Sigmoid colon (tissue), 6 donors: ENCODE measurements at regions not wholly inside any gene's neighbourhood (a gene's known extent, or its start where the extent isn't known, plus 50 kb on each side); places are given as distances from the start of the nearest gene placed in this dataset.
"Not testable (repeated sequence)": the region's sequence is repeated elsewhere in the genome, so short reads cannot be mapped to it uniquely, and the experiment has no call there.

Experiments
- DNase-seq: peaks from one replicate; pipeline ENCODE4 v3.0.0-alpha.2; 2019
- H3K27ac ChIP-seq, 4 donors: fragments of 200-600 bp; sonication (generic); one replicate each; pipeline ENCODE4 v1.5.1; 2016 to 2019; ENCODE audit warnings: mild to moderate bottlenecking in 1 of 4
- H3K27me3 ChIP-seq, 3 donors: fragments of 200-600 bp; sonication (generic); one replicate each; pipeline ENCODE4 v1.5.1; 2019; ENCODE audit warnings: mild to moderate bottlenecking in 1 of 3
- H3K36me3 ChIP-seq, 4 donors: fragments of 200-600 bp; sonication (generic); one replicate each; pipeline ENCODE4 v1.5.1; 2016 to 2019
- H3K4me1 ChIP-seq, 4 donors: fragments of 200-600 bp; sonication (generic); one replicate each; pipeline ENCODE4 v1.5.1; 2017 to 2019
- H3K4me3 ChIP-seq, 4 donors: fragments of 200-600 bp; sonication (generic); one replicate each; pipeline ENCODE4 v1.5.1; 2017 to 2019; ENCODE audit warnings: mild to moderate bottlenecking in 2 of 4, moderate library complexity in 1 of 4
- H3K9me3 ChIP-seq, 4 donors: fragments of 200-600 bp in 3 of 4; sonication (generic) in 3 of 4; one replicate each; pipeline versions ENCODE4 v1.5.1 to v1.6.1; 2013 to 2019
- WGBS, 2 donors: extraction: QIAGEN DNeasy Blood & Tissue Kit; methylation state at CpG; one replicate each; pipeline ENCODE4 v1.1.7; 2013; 5-methylcytosine and 5-hydroxymethylcytosine counted together
- intact Hi-C: fragments of 100-400 bp; cut with DNase I; formaldehyde crosslinking; loops from one replicate; pipeline ENCODE4 v1.15.1; 2023
- donor health status: healthy with polysubstance abuse.
- donor health status: healthy.

DNA sequence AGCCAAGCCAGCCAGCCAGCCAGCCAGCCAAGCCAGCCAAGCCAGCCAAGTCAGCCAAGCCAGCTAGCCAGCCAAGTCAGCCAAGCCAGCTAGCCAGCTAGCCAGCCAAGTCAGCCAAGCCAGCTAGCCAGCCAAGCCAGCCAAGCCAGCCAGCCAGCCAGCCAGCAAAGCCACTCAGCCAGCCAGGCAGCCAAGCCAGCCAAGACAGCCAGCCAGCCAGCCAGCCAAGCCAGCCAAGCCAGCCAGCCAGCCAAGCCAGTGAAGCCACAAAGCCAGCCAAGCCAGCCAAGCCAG, 1605.0 kb downstream of the RPIA start:
- DNase-seq: peak; percentile 69
- intact Hi-C loops, H3K4me1 ChIP-seq: not testable (repeated sequence)

GRCh38 chr2:90297701-90298100, 1606.2 kb downstream of the RPIA start:
- H3K36me3 ChIP-seq, H3K4me1 ChIP-seq, H3K27me3 ChIP-seq, DNase-seq, H3K27ac ChIP-seq, H3K4me3 ChIP-seq, H3K9me3 ChIP-seq, intact Hi-C loops: not testable (repeated sequence)
- WGBS, 2 donors: 76 to 86% methylated on average over 2 of the region's 2 CpGs

More for the DNA sequence above, 1605.0 kb downstream of the RPIA start:
- H3K36me3 ChIP-seq, H3K4me3 ChIP-seq, H3K9me3 ChIP-seq, H3K27me3 ChIP-seq, H3K27ac ChIP-seq: not testable (repeated sequence)

DNA sequence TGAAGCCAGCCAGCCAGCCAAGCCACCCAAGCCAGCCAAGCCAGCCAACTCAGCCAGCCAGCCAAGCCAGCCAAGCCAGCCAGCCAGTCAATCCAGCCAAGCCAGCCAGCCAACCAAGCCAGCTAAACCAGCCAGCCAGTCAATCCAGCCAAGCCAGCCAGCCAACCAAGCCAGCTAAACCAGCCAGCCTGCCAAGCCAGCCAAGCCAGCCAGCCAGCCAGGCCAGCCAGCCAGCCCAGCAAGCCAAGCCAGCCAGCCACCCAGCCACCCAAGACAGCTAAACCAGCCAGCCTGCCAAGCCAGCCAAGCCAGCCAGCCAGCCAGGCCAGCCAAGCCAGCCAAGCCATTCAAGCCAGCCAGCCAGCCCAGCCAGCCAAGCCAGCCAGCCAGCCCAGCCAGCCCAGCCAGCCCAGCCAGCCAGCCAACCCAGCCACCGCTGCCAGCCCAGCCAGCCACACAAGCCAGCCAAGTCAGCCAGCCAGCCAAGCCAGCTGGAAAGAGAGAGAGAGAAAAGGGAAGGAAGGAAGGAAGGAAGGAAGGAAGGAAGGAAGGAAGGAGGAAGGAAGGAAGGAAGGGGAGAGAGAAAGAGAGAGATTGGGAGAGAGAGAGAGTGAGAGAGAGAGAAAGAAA, 1606.8 kb downstream of the RPIA start:
- H3K4me1 ChIP-seq, DNase-seq, intact Hi-C loops, H3K9me3 ChIP-seq, H3K4me3 ChIP-seq, H3K27me3 ChIP-seq, H3K36me3 ChIP-seq, H3K27ac ChIP-seq: not testable (repeated sequence)
- WGBS, 2 donors: 87 to 94% methylated on average over 1 of the region's 1 CpG

DNA sequence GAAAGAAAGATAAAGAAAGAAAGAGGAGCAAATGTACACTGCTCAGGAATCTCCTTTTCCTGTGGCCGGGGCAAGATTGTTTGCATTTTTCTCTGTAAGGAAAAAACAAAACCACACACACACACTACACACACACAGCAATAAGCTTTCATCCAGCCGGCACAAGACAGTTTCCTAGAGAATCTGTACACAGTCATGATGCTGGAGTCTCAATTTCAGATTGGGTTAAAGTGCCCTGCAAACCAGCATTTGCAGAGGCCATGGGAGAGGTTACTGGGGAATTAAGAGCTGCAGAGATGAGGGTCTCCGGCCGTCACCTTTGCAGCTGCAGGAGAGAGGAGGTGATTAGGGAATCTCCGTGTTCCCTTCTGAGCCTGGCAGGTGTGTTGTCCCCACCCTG, 1607.5 kb downstream of the RPIA start:
- H3K36me3 ChIP-seq, H3K4me3 ChIP-seq, H3K4me1 ChIP-seq, H3K27ac ChIP-seq, H3K27me3 ChIP-seq, intact Hi-C loops, H3K9me3 ChIP-seq, DNase-seq: not testable (repeated sequence)
- WGBS, 2 donors: 19 to 72% methylated on average over 2 to 3 of the region's 5 CpGs

DNA sequence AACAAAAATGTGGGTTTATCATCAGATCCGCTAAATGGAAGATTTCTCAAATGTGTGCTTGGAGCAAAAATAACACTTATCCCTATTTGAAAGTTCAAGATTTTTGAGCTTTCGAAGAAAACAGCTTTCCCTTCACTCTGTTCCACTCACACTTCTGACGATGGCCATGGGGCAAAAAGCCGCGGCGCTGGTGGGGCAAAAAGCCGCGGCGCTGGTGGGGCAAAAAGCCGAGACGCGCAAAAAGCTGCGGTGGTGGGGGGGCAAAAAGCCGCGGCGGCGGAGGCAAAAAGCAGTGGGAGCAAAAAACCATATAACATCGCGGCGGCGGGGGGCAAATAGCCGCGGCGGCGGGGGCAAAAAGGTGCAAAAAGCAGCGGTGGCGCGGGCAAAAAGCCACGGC, 1631.5 kb downstream of the RPIA start:
- H3K4me1 ChIP-seq, H3K4me3 ChIP-seq: not testable (repeated sequence)

DNA sequence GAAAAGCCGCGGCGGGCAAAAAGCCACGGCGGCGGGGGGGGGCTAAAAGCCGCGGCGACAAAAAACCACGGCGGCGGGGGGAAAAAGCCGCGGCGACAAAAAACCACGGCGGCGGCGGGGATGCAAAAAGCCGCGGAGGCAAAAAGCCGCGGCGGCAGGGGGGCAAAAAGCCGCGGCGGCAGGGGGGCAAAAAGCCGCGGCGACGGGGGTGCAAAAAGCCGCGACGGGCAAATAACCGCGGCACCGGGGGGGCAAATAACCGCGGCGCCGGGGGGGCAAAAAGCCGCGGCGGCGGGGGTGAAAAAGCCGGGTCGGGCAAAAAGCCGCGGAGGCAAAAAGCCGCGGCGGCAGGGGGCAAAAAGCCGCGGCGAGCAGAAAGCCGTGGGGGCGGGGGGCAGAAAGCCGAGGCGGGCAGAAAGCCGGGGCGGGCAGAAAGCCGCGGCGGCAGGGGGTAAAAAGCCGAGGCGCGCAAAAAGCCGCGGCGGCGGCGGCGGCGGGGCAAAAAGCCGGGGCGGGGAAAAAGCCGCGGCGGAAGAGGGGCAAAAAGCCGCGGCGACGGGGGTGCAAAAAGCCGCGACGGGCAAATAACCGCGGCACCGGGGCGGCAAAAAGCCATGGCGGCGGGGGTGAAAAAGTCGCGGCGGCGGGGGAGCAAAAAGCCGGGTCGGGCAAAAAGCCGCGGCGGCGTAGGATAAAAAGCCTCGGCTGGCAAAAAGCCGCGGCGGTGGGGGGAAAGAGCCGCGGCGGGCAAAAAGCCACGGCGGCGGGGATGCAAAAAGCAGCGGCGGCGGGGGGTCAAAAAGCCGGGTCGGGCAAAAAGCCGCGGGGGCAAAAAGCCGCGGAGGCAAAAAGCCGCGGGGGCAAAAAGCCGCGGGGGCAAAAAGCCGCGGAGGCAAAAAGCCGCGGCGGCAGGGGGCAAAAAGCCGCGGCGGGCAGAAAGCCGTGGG, 1632.4 kb downstream of the RPIA start:
- H3K27me3 ChIP-seq: peaks cover 0 to 27% (median 0%) of the 10 kb centered on the region in 3 donors
- H3K36me3 ChIP-seq, H3K27ac ChIP-seq, DNase-seq, H3K4me1 ChIP-seq, intact Hi-C loops, H3K9me3 ChIP-seq: not testable (repeated sequence)
- peak overlapping the region in 3 of 4 donors; percentile 10 to 43 (median 32) for H3K4me3 ChIP-seq
- WGBS, 2 donors: 2 to 14% methylated on average over 110 to 123 of the region's 134 CpGs

More for the DNA sequence above, 1631.5 kb downstream of the RPIA start:
- peaks cover 0 to 27% (median 0%) of the 10 kb centered on the region in 3 donors for H3K27me3 ChIP-seq
- intact Hi-C loops, DNase-seq, H3K27ac ChIP-seq, H3K36me3 ChIP-seq, H3K9me3 ChIP-seq: not testable (repeated sequence)
- WGBS, 2 donors: 4 to 19% methylated on average over 28 of the region's 29 CpGs

GRCh38 chr2:90324672-90325071, 1633.2 kb downstream of the RPIA start:
- Histone ChIP-seq H3K27me3 (peaks cover 0 to 27% (median 0%) of the 10 kb centered on the region in 3 donors), H3K4me3 (peak overlapping the region; percentile 24 to 43 (median 36))
- DNase-seq, H3K4me1 ChIP-seq, H3K9me3 ChIP-seq, H3K36me3 ChIP-seq, H3K27ac ChIP-seq, intact Hi-C loops: not testable (repeated sequence)
- 0 to 6% methylated on average over 39 to 43 of the region's 59 CpGs for WGBS, 2 donors

DNA sequence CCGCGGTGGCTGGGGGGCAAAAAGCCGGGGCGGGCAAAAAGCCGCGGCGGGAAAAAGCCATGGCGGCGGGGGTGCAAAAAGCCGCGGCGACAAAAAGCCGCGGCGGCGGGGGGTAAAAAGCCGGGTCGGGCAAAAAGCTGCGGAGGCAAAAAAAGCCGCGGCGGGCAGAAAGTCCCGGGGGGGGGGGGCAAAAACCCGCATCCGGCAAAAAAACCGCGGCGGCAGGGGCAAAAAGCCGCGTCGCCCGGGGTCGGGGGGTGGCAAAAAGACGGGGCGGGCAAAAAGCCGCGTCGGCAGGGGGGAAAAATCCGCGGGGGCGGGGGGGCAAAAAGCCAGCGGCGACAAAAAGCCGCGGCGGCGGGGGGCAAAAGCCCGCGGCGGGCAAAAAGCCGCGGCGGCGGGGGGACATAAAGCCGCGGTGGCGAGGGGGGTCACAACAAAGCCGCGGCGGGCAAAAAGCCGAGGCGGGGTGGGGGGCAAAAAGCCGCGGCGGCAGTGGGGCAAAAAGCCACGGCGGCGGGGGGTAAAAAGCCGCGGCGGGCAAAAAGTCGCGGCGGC, 1634.4 kb downstream of the RPIA start:
- intact Hi-C loops, H3K4me3 ChIP-seq, H3K4me1 ChIP-seq, H3K9me3 ChIP-seq, H3K36me3 ChIP-seq, H3K27ac ChIP-seq, DNase-seq: not testable (repeated sequence)
- WGBS, 2 donors: 3 to 13% methylated on average over 64 to 66 of the region's 74 CpGs
- peaks cover 0 to 27% (median 0%) of the 10 kb centered on the region in 3 donors for H3K27me3 ChIP-seq

GRCh38 chr2:90355546-90355945, 1664.1 kb downstream of the RPIA start:
- 73 to 78% methylated on average over 8 of the region's 9 CpGs for whole genome bisulfite sequencing, 2 donors
- H3K4me1 ChIP-seq, DNase-seq, H3K27ac ChIP-seq, intact Hi-C loops, H3K36me3 ChIP-seq, H3K9me3 ChIP-seq, H3K4me3 ChIP-seq, H3K27me3 ChIP-seq: not testable (repeated sequence)

- H3K27ac ChIP-seq, intact Hi-C loops, H3K4me1 ChIP-seq, H3K9me3 ChIP-seq, H3K36me3 ChIP-seq, H3K27me3 ChIP-seq, H3K4me3 ChIP-seq: not testable (repeated sequence)
- 72 to 78% methylated on average over 9 to 12 of the region's 15 CpGs for WGBS, 2 donors
- DNase-seq: peak; percentile 50
Observed at GRCh38 chr2:90359344-90359743, 1667.9 kb downstream of the RPIA start.

GRCh38 chr2:90359887-90360730, 1668.6 kb downstream of the RPIA start:
- peak overlapping the region in 2 of 4 donors; percentile 12 to 34 for H3K4me3 ChIP-seq
- WGBS, 2 donors: 19 to 27% methylated on average over 68 of the region's 93 CpGs
- intact Hi-C loops, H3K27me3 ChIP-seq, H3K4me1 ChIP-seq, H3K36me3 ChIP-seq, H3K9me3 ChIP-seq, H3K27ac ChIP-seq, DNase-seq: not testable (repeated sequence)

GRCh38 chr2:90360731-90361035, 1669.2 kb downstream of the RPIA start:
- WGBS, 2 donors: 15 to 29% methylated on average over 30 of the region's 30 CpGs
- H3K36me3 ChIP-seq, H3K27me3 ChIP-seq, H3K4me1 ChIP-seq, DNase-seq, intact Hi-C loops, H3K27ac ChIP-seq, H3K9me3 ChIP-seq: not testable (repeated sequence)
- peak overlapping the region in 2 of 4 donors; percentile 12 to 34 for H3K4me3 ChIP-seq
